Cerebellar cortex (tissue), 1 donor: ENCODE measurements at regions not wholly inside any gene's neighbourhood (a gene's known extent, or its start where the extent isn't known, plus 50 kb on each side); places are given as distances from the start of the nearest gene placed in this dataset.
"Not testable (repeated sequence)": the region's sequence is repeated elsewhere in the genome, so short reads cannot be mapped to it uniquely, and the experiment has no call there.

Experiments
- DNase-seq: peaks from one replicate; pipeline ENCODE4 v3.0.0-alpha.2; 2015; ENCODE audit warnings: low spot score

GRCh38 chr7:69104023-69104422 is 494.3 kb upstream of the AUTS2 start:
- no peak for DNase-seq

- no peak for DNase-seq
Observed at GRCh38 chr7:69105092-69105491, 493.2 kb upstream of the AUTS2 start.

GRCh38 chr7:69105981-69106380 is 492.3 kb upstream of the AUTS2 start:
- DNase-seq, result no peak

GRCh38 chr7:69106449-69106848 is 491.8 kb upstream of the AUTS2 start:
- DNase-seq, result not testable (repeated sequence)

GRCh38 chr7:69106946-69107345 is 491.3 kb upstream of the AUTS2 start:
- DNase-seq, result not testable (repeated sequence)

- DNase-seq, result no peak
Observed at GRCh38 chr7:69108097-69108496, 490.2 kb upstream of the AUTS2 start.

GRCh38 chr7:69109246-69109645 is 489.0 kb upstream of the AUTS2 start:
- peak; percentile 88 for DNase-seq

- no peak for DNase-seq
Observed at GRCh38 chr7:69109879-69110278, 488.4 kb upstream of the AUTS2 start.

GRCh38 chr7:69110450-69111050 is 487.7 kb upstream of the AUTS2 start:
- peak; percentile 95 for DNase-seq

- DNase-seq, result no peak
Observed at GRCh38 chr7:69114374-69114773, 483.9 kb upstream of the AUTS2 start.

- no peak for DNase-seq
Observed at GRCh38 chr7:69115788-69116187, 482.5 kb upstream of the AUTS2 start.

- not testable (repeated sequence) for DNase-seq
Observed at GRCh38 chr7:69116196-69116595, 482.1 kb upstream of the AUTS2 start.

GRCh38 chr7:69122953-69123352 is 475.3 kb upstream of the AUTS2 start:
- DNase-seq, result peak; percentile 91

- DNase-seq, result no peak
Observed at GRCh38 chr7:69126896-69127479, 471.3 kb upstream of the AUTS2 start.

- DNase-seq, result no peak
Observed at GRCh38 chr7:69129524-69129923, 468.8 kb upstream of the AUTS2 start.

GRCh38 chr7:69129951-69130350 is 468.3 kb upstream of the AUTS2 start:
- no peak for DNase-seq

- no peak for DNase-seq
Observed at GRCh38 chr7:69130396-69130795, 467.9 kb upstream of the AUTS2 start.

GRCh38 chr7:69134316-69134715 is 464.0 kb upstream of the AUTS2 start:
- DNase-seq, result no peak

GRCh38 chr7:69147631-69148030 is 450.6 kb upstream of the AUTS2 start:
- no peak for DNase-seq

- DNase-seq, result no peak
Observed at GRCh38 chr7:69149804-69150782, 448.2 kb upstream of the AUTS2 start.

GRCh38 chr7:69162326-69162725 is 435.9 kb upstream of the AUTS2 start:
- DNase-seq, result no peak

- DNase-seq, result no peak
Observed at GRCh38 chr7:69162931-69163670, 435.2 kb upstream of the AUTS2 start.
